GM23248 (cell line): ENCODE measurements at regions not wholly inside any gene's neighbourhood (a gene's known extent, or its start where the extent isn't known, plus 50 kb on each side); places are given as distances from the start of the nearest gene placed in this dataset.

Experiments
- EZH2 ChIP-seq: fragments of 200-600 bp; sonication (generic); IDR thresholded peaks from 2 replicates; pipeline ENCODE4 v1.6.1; 2018; ENCODE audit warnings: antibody characterized with exemption, mild to moderate bottlenecking; ENCODE audit not compliant: insufficient read depth, poor library complexity, severe bottlenecking
- EZH2phosphoT487 ChIP-seq: fragments of 200-600 bp; sonication (generic); IDR thresholded peaks from 2 replicates; pipeline ENCODE4 v1.6.1; 2018; ENCODE audit warnings: antibody characterized with exemption, moderate library complexity, mild to moderate bottlenecking, low read depth; ENCODE audit not compliant: insufficient read depth

DNA sequence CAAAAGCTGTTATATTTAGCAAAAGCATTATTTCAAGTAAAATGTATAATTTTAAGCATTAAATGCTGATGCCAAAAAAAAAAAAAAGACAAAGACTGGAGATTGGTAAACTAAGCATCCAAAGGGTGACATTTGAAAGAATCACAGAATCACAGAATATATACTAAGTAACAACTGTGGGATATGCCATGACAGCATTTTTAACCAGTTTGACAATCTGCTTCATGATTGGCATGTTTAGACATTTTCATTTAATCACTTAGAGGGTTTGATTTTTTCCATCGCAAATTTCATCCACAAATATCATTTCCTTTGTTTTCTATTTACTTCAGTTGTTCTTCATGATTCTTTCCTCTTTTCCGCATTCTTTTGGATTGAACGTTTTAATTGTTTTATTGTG, 66.9 kb upstream of the TMEM18 start:
- TF ChIP-seq EZH2: no peak
- no peak for TF ChIP-seq EZH2phosphoT487
